NCI-H2227 (cell line): ENCODE measurements at regions not wholly inside any gene's neighbourhood (a gene's known extent, or its start where the extent isn't known, plus 50 kb on each side); places are given as distances from the start of the nearest gene placed in this dataset.

Source experiments
- DNase-seq: peaks from one replicate; lab custom pipeline; 2025; ENCODE audit not compliant: unreplicated experiment; lab: John Stamatoyannopoulos, UW

DNA sequence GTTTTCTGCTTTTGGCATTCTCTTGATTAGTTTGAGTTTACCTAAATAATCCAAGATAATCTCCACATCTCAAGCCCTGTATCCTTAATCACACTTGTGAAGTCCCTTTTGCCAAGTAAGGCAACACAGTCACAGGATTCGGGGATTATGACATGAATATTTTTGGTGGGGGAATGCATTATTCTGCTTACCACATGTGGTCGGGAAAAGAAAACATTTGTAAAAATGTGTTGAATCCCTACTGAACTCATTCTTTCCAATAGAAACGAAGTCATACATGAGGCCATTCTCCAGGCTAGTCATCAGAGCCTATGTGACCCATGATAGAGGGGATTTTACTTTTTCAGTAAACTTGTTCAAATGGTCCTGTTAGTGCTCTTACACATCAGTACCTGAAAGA lies 58.5 kb upstream of the PRICKLE1 start:
- no peak for DNase-seq

- no peak for DNase-seq
These were observed 54.5 kb upstream of the PRICKLE1 start for GRCh38 chr12:42643881-42644579.

DNA sequence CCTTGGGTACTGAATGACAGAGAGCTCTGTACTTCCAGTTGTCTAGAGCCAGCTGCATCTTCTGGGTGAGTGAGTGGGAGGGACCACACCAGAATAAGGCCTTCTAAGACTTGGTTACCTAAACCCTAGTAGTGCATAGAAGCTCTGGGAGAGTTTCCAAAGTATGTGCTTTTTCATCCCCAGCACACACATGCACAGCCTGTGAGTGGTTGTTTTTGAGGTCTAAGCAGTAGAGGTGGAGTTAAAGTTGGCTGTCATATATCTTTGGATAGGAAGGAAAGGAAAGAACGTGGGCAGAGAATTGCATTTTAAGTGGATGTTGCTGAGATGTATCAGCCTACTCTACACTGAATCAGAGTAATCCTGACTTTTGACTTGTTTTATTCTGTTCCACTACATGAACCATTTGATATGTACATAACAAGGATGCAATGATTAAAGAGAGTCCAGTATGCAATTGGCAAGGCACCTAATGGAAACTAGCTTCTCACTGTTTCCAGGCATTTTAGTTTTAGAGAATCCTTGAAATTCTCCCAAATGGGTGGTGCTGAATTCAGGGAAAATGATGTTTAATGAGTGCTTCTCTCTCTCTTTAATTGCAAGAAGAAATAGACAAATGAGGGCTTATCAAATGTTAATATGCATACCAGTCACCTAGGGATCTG lies 51.8 kb upstream of the PRICKLE1 start:
- no peak for DNase-seq

DNA sequence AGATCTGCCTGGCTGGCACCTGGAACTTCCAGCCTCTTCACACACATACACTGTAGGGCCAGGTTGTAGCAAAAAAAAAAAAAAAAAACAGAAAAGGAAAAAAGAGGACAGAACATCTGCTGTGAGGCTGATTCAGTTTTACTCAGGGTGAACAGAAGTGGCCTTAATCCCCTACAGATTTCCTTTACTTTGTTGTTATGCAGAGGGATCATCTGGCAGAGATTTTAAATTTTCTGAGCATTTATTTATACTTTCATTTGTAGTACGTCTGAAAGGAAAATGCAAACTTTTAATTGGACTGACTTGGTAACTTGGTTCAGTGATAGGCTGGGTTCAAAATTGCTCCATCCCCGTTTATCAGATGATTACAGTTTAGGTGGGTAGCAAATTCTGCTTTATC lies 50.8 kb upstream of the PRICKLE1 start:
- no peak for DNase-seq

GRCh38 chr12:42639556-42639955 lies 50.0 kb upstream of the PRICKLE1 start:
- DNase-seq = no peak
